ENCODE measurements at regions not wholly inside any gene's neighbourhood (a gene's known extent, or its start where the extent isn't known, plus 50 kb on each side); places are given as distances from the start of the nearest gene placed in this dataset.

GRCh38 chr11:115872416-115872815 is 368.2 kb upstream of the CADM1 start:
- no peak for DNase-seq (ENCODE audit: low read depth)
- no peak for TF ChIP-seq CTCF (conservative IDR thresholded peaks at IDR 0.05; ENCODE audit: control insufficient read depth, insufficient read depth, low read depth, low read length)
- no peak overlapping the region for H3K4me3 ChIP-seq (ENCODE audit: control insufficient read depth, low read depth, low read length)

DNA sequence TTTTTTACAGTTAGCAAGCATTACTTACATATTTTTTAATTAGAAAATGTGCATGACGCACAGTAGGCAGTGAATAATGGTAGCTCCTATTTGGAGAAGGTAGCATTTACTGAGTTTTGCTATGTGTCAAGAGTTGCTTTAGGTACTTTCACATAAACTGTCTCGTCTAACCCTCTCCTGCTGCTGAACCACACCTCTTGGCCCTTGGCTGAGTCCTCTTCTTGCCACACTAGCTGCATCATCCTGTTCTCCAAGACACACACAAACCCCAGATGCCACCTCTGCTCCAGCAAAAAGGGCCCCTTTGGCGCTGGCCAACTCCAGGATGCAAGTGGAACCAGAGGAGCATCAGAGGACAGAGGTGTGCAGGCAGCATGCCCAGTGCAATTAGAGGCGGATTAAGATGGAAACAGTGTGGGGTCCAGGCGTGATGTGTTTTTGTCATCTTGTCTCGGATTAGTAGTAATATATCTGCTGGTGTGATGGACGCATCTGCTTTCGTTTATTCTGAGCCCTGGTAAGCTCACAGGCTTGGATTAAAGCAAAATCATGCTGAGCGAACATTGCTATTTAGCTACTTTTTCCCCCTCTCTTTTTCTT is 367.0 kb upstream of the CADM1 start:
- no peak for TF ChIP-seq CTCF (conservative IDR thresholded peaks at IDR 0.05; ENCODE audit: control insufficient read depth, insufficient read depth, low read depth, low read length)
- H3K4me3 ChIP-seq (ENCODE audit: control insufficient read depth, low read depth, low read length) = no peak overlapping the region
- no peak for DNase-seq (ENCODE audit: low read depth)

GRCh38 chr11:115869780-115870431 is 365.7 kb upstream of the CADM1 start:
- DNase-seq (ENCODE audit: low read depth) = no peak
- TF ChIP-seq CTCF (conservative IDR thresholded peaks at IDR 0.05; ENCODE audit: control insufficient read depth, insufficient read depth, low read depth, low read length) = no peak
- H3K4me3 ChIP-seq (ENCODE audit: control insufficient read depth, low read depth, low read length) = no peak overlapping the region

GRCh38 chr11:115869131-115869530 is 364.9 kb upstream of the CADM1 start:
- no peak for DNase-seq (ENCODE audit: low read depth)
- H3K4me3 ChIP-seq (ENCODE audit: control insufficient read depth, low read depth, low read length) = no peak overlapping the region
- no peak for TF ChIP-seq CTCF (conservative IDR thresholded peaks at IDR 0.05; ENCODE audit: control insufficient read depth, insufficient read depth, low read depth, low read length)

- H3K4me3 ChIP-seq (ENCODE audit: control insufficient read depth, low read depth, low read length) = no peak overlapping the region
- no peak for TF ChIP-seq CTCF (conservative IDR thresholded peaks at IDR 0.05; ENCODE audit: control insufficient read depth, insufficient read depth, low read depth, low read length)
- DNase-seq (ENCODE audit: low read depth) = no peak
Measured at GRCh38 chr11:115860246-115860645, 356.0 kb upstream of the CADM1 start.

DNA sequence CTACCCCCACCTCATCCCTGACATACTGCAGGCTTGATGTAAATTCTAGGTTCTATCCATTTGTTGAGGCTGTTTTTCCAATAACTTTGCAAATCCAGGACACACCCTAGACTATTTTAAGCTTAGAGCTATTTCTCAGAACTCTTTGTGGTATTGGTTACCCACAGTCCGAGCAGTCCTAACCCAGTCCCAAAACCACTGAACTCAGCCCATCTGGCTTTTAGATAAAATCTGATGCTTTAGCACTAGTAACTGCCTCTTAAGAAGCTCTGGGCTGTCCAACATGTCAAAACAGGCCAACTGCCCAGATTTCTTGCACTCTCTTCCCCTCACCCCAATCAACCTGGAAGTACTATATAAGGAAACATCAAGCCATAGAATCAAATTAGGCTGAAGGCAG is 344.4 kb upstream of the CADM1 start:
- no peak overlapping the region for H3K4me3 ChIP-seq (ENCODE audit: control insufficient read depth, low read depth, low read length)
- TF ChIP-seq CTCF (conservative IDR thresholded peaks at IDR 0.05; ENCODE audit: control insufficient read depth, insufficient read depth, low read depth, low read length) = no peak
- DNase-seq (ENCODE audit: low read depth) = no peak

All from fibroblast of mammary gland (primary cell).